Inflammatory macrophage (primary cell): ENCODE measurements at regions not wholly inside any gene's neighbourhood (a gene's known extent, or its start where the extent isn't known, plus 50 kb on each side); places are given as distances from the start of the nearest gene placed in this dataset.

Source experiments
- DNase-seq, 2 donors: peaks; one replicate each; pipeline ENCODE4 v3.0.0-alpha.2; 2020 to 2022

- no peak for DNase-seq
Observed at GRCh38 chr2:105592288-105592687, 152.4 kb upstream of the NCK2 start.

DNA sequence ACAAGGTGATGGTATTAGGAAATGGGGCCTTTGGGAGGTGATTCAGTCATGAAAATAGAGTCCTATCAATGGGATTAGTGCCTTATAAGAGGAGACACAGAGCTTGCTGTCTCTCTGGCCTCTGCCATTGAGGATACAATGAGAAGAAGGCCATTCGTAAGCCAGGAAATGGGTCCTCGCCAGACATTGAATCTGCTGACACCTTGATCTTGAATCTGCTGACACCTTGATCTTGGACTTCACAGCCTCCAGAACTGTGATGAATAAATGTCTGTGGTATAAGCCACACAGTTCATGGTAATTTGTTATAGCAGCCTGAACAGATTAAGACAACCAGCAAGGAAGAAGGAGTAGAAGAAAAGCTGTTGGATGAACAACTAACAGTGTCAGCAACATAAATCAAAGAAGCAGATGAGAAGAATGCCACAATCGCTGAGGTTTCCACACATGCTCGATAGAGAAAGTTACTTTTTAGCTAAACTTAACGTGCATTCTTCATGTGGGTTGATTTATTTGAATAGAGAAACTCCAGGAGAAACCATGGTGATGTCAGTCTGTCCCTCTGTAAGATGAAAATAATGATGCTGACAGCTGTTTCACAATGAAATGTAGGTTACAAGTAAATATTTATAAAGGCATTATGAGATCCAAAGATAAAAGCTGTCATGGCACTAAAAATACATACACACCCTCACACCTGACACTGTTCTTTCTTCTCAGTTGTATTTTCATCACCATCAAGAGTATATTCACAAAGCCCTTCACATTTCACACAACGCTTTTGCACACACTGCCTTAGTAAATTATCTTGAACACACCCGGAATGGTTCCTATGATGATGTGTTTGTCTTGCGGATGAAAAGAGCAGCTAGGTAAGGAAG lies 153.7 kb upstream of the NCK2 start:
- no peak for DNase-seq

GRCh38 chr2:105588581-105588980 lies 156.1 kb upstream of the NCK2 start:
- DNase-seq, result no peak

DNA sequence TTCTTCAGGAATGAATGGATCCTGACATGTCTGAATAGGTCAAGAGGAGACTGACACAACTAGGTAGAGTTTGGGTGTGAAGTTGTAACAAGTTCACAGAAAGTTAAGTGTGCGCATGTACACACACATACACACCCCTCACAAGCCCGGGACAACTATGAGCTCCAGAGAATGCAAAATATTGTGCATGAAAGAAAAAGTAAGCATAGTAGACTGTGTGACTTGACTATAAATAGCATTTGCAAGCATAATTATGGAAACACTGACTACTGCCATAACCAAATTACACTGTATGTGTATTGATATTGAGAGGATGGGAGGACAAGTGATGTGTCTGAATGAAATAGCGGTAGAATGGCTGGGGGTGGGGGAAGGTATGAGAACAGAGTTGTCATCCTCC lies 157.1 kb upstream of the NCK2 start:
- DNase-seq, result no peak

- DNase-seq, result no peak
Observed at GRCh38 chr2:105584435-105585010, 160.2 kb upstream of the NCK2 start.

DNA sequence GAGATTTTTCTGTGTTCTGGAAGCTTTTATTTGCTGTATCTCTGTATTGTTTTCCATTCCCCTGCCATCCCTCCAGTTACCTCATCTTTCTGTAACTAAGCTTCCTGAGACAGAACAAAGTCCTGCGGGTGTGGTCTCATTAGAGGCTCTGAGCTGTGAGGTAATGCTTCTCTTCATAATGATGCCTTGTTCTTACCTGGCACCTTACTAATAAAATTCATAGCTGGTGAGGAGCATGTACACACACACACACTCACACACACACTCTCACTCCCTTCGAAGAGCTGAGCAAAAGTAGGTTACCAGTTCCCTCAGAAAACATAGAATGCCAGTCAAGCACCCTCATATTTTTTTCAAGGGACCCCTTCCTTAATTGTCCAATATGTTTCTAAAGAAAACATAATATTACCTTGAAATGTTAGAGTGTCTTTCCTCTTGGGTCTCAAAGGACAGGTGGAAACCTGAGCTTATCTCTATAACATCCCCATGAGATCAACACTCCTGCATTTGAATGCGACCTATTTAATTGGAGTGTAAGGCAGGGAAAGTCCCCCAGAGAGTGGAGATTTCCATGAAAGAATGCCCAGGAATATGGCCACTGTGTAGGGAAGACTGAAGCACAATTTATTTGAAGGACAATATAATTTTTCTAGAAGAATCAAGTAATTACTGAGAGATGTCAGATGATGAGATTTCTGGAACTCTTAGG lies 161.6 kb upstream of the NCK2 start:
- no peak for DNase-seq

DNA sequence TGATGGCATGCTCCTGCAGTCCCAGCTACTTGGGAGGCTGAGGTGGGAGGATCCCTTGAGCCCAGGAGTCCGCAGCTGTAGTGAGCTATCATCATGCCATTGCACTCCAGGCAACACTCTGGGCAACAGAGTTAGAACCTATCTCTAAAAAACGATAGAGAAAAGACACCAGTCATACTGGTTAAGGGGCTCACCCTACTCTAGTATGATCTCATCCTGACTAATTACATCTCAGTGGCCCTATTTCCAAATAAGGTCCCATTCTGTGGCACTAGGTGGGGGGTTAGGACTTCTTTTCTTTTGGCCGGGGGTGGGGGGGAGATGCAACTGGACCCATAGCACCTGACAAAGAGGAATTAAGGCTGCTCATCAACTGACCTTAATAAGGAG lies 163.2 kb upstream of the NCK2 start:
- no peak for DNase-seq

DNA sequence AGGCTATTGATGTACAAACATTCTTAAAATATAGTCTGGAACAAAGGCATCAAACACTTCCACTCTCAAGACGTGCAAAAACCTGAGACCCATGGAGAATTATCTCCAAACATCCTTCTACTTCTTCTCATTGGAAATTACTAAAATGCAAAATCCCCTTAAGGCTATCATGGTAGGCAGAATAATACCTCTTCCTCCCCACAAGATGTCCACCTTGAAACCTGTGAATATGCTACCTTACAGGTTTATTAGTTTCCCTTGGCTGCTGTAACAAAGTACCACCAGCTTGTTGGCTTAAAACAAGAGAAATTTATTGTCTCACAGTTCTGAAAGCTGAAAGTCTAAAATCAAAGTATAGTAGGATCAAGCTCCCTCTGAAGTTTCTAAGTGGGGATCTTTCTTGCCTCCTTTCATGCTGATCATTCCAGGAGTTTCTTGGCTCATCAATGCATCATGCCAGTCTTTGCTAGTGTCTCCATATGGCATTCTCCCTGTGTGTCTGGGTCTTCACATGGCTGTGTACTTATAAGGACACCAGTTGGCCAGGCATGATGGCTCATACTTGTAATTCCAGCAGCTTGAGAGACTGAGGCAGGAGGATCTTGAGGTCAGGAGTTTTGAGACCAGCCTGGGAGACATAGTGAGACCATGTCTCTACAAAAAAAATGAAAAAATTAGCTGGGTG lies 163.7 kb upstream of the NCK2 start:
- DNase-seq, result no peak

DNA sequence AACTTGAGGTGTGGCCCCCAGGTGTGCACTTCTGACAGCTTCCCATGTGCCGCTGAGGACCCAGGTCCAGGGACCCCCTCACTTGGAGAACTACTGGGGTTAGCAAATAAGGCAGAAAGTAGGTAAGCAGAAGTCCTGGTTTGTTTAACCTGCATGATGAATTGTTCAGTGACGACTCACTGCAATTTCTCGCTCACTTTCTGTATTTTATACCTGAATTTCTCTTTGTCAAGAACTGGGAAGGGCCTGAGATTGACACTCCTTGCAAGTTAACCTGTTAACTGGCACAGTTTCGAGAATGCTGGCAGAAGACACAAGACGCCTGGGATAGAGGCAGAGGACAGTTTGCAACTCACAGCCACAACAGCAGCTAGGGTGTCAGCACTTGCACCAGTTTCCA lies 164.5 kb upstream of the NCK2 start:
- no peak for DNase-seq

DNA sequence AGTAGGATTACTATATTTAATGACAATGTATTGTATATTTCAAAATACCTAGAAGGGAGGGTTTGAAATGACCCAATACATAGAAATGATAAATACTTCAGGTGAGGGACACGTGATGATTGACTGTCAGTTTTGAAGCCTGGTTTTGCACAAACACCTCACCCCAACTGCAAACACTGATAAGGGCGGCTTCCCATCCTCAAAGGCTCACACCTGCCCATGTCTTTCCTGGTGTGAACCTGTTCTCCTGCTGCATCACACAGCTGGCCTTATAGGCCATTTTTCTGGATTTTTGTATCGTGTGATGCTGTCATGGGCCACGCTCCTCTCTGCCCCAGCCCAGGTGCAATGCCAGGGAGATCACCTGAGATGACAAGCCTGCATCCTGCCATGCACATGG lies 166.5 kb upstream of the NCK2 start:
- DNase-seq, result no peak

DNA sequence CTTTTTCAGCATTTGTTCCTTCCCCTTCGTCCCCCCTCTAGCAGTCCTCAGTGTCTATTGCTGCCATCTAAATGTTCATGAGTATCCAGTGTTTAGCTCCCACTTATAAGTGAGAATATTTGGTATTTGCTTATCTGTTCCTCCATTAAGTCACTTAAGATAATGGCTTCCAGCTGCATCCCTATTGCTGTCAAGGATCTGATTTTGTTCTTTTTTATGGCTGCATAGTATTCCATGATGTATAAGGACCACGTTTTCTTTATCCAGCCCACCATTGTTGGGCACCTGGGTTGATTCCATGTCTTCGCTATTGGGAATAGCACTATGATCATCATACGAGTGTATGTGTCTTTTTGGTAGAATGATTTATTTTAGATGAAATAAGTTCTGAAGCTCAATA lies 166.9 kb upstream of the NCK2 start:
- no peak for DNase-seq

DNA sequence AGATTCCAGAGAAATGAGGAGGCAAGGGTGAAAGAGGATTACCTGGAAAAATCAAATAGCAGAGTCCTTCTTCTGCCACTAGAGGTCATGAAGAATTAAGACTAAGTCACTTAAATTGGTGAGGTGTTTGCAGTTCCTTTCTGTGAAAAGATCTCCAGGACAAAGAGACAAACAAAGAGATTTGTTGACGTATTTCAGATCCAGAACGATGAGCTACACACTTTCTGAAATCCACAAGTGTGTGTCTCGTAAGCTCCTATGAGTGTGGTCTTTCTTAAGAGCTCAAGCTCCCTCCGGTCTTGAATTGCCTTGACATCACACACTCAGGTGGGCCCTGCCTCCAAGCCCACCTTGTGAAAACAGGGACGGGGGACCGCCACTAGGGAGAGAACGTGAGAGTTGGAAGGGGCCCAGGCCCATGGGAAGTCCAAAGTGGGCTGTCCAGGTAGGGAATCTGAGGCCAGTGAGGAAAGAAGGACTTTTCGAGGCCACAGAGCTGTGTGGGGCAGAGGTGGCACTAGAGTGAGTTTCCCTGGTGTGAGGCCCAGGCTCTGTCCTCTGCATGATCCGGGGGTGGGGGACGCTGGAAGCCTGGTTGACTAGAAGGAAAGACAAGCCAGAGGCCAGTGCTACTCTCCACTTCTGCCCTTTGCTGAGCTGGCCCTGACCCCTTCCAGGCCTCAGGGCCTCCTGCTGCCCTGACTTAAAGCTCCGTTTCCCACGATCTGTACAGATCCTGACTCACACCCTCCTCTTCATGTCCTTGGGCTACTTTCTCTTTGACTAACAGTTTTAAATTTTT lies 168.1 kb upstream of the NCK2 start:
- peak in 1 of 2 donors; percentile 9 for DNase-seq

GRCh38 chr2:105576050-105576439 lies 168.7 kb upstream of the NCK2 start:
- DNase-seq, result no peak

DNA sequence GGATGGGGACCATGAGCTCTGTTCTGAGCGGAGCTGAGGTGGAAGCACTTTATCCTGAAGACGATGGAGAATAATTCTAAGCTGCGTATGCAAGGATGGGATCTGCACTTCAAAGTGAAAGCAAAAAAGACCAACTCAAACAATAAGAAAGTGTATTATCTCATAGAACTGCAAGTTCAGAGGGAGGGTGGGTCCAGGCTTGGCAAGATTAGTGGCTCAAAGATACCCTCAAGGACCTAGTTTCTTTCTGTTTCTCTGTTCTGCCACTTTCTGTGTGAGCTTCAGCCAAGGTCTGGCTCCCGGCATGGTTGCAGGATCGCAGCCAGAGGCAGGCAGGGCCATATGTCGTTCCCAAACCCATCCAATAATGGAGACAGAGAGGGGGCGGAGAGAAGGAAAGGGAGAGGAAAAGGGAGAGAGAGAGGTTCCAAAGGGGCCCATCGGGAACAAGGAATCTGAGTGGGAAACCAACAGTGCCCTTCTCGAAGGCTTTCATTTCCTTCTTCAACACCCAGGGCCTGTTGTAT lies 169.2 kb upstream of the NCK2 start:
- no peak for DNase-seq

DNA sequence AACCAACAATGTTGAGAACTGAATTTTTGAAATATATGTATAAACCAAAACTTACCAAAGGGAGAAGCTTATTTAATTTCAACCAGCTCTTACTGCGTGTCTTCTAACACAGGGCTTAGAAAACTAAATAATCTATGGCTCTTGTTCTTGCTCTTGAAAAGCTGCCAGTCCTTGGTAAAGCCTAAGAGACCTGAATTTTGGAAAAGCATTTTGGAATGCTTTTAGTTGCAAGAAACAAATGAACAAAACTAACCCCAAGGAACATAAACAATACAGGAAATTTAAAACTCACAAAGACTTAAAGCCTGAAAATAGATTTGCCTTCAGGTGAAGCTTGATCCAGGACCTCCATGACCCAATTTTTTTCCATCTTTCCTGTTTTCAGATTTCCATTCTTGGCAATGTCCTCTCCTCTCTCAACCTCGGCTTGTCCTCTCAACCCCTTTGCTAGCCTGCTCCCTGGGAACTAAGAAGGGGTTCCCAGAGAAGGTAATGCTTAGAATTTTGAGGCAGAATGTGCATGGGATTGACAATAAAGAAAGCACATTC lies 169.8 kb upstream of the NCK2 start:
- no peak for DNase-seq

DNA sequence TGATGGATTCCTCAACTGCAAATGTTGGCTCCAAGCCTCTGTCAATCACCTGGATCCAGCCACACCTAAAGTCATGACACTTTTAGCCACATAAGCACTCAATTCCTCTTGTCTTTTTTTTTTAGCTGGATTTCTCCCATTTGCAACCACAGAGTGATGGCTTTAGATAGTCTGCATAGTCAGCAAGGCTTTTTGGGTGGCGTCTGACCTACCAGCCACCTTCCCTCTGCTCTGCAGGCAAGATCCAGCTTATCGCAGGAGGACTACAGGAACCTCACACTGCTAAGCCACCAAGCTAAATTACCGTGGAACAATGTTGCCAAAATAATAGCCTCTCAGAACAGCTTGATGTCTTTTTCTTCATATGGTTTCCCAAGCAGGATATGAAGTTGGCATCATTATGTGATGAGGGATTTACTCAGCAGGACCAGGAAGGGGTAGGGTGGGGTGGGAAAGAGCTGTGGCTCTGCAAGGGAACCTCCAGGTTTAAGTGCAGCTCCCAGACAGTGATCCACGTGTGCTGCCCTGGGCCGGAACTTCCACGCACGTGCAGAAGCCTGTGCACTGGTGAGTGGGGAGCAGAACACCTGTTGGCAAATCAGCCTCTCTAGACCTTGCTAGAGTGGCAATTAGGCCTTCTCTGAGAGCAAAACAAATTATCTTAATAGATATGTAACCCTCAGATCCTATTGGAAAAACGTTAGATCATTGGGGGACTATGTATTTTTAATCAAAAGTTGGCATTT lies 170.6 kb upstream of the NCK2 start:
- no peak for DNase-seq

GRCh38 chr2:105573490-105573889 lies 171.2 kb upstream of the NCK2 start:
- DNase-seq, result no peak

- peak; percentile 6 to 54 for DNase-seq
Observed at GRCh38 chr2:105571445-105571987, 172.7 kb upstream of the FHL2 start.

- DNase-seq, result no peak
Observed at GRCh38 chr2:105570757-105571156, 171.9 kb upstream of the FHL2 start.

- no peak for DNase-seq
Observed at GRCh38 chr2:105570326-105570725, 171.5 kb upstream of the FHL2 start.

GRCh38 chr2:105569606-105570005 lies 170.8 kb upstream of the FHL2 start:
- DNase-seq, result no peak
